Mucosa of descending colon (tissue), 3 donors: ENCODE measurements at regions not wholly inside any gene's neighbourhood (a gene's known extent, or its start where the extent isn't known, plus 50 kb on each side); places are given as distances from the start of the nearest gene placed in this dataset.

Source experiments
- ATAC-seq: fragments of 200-7000 bp; cut with Tn5 transposase; one replicate; pipeline ENCODE4 v1.9.1; 2020; ENCODE audit warnings: mild to moderate bottlenecking, moderate library complexity
- DNase-seq, 3 donors: peaks; one replicate each; pipeline ENCODE4 v3.0.0-alpha.2; 2020
- H3K36me3 ChIP-seq: fragments of 200-600 bp; one replicate; pipeline ENCODE4 v1.8.0; 2021; ENCODE audit warnings: low read depth, mild to moderate bottlenecking
- H3K4me1 ChIP-seq: fragments of 200-600 bp; one replicate; pipeline ENCODE4 v1.8.0; 2021; ENCODE audit warnings: low read depth, mild to moderate bottlenecking
- H3K4me3 ChIP-seq: fragments of 200-600 bp; one replicate; pipeline ENCODE4 v1.8.0; 2021; ENCODE audit warnings: mild to moderate bottlenecking
- H3K9me3 ChIP-seq: fragments of 200-600 bp; one replicate; pipeline ENCODE4 v1.8.0; 2021; ENCODE audit warnings: mild to moderate bottlenecking
- intact Hi-C, 2 donors: fragments of 100-400 bp; cut with DNase I in 1 of 2; cut with micrococcal nuclease in 1 of 2; formaldehyde crosslinking; loops; one replicate each; pipeline versions ENCODE4 v1.11.0 to v1.11.1; 2022; cut with DNase I, micrococcal nuclease
- TF ChIP-seq, protein P1 (sequence below): fragments of 200-600 bp; IDR thresholded peaks from one replicate; pipeline ENCODE4 v1.8.0; 2022; ENCODE audit warnings: antibody characterized with exemption, mild to moderate bottlenecking
- donor health status: DM: no; HTN: no; CAD: no; lungs with moderate emphysema.
- donor health status: DM: no; HTN: no; CAD: no.
- donor health status: DM: no; HTN: yes; CAD: no.

DNA sequence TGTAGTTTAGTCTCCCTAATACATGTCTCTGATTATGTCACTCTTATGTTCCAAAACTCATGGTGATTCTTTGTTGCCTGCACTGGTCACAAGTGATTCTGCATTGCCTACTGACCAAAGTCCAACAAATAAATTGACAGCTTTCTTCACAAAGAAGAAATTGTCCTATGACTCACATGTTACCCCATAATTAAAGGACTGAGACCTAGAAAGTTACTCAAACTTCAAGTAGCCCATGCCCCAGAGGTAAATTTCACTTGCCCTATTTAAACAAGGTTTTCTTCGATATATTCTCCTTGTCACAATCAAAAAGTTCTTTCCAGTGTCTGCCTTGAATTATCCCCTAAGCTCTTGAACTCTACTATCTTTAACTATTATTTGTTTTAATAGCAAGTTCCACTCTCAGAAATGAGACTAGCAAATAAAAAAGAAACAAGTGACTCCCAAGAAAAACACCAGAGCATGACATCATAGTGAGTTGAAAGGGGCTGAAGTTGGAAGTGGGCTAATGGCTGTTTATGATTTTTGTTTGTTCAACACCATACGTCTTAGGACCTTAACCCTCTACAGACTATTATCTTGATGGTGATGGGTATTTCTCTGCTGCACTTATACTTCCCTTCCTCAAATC is 94.5 kb upstream of the BLID start:
- no peak for DNase-seq
- H3K9me3 ChIP-seq = no peaks in the 10 kb centered on the region
- ATAC-seq = no peak
- TF ChIP-seq, protein P1, sequence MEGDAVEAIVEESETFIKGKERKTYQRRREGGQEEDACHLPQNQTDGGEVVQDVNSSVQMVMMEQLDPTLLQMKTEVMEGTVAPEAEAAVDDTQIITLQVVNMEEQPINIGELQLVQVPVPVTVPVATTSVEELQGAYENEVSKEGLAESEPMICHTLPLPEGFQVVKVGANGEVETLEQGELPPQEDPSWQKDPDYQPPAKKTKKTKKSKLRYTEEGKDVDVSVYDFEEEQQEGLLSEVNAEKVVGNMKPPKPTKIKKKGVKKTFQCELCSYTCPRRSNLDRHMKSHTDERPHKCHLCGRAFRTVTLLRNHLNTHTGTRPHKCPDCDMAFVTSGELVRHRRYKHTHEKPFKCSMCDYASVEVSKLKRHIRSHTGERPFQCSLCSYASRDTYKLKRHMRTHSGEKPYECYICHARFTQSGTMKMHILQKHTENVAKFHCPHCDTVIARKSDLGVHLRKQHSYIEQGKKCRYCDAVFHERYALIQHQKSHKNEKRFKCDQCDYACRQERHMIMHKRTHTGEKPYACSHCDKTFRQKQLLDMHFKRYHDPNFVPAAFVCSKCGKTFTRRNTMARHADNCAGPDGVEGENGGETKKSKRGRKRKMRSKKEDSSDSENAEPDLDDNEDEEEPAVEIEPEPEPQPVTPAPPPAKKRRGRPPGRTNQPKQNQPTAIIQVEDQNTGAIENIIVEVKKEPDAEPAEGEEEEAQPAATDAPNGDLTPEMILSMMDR = no peak
- H3K36me3 ChIP-seq = no peaks in the 10 kb centered on the region
- H3K4me3 ChIP-seq = no peak overlapping the region
- intact Hi-C loops = loop anchor here in 1 of 2 donors (5.0 kb wide), 1 partner anchor 393 kb away; no protein-coding TSS in a partner anchor
- no peaks in the 10 kb centered on the region for H3K4me1 ChIP-seq

DNA sequence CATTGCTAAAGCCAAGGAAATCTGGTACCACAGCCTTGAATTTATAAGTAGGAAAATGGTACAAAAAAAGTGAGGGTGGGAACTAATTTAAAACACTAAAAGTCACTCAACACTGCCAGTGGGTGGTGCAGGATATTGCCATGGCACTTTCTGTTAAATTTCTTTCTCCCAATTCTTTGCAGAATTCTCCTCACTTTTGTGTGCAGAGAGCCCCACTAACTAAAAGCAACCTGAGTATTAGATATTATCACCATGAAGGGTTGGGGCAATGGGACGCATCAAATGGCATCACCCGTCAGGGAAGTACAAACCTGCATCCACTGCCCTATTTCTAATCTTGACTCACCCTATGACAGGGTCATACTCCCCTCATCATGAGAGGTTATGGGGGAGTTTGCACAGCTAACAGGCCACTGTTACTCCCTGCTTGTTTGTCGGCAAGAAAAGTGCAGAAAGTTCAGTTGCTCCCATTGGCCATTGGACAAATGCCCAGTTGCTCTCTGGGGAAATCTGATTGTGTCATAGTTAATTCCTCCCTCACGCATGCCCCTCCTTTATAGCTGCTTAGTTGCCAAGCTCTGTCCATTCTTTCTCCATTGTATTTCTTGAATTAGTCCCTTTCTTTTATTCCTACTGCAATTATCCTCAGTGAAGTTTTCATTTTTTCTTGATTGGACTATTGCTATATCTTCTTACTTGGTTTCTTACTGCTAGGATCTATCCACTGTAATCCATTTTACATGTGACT is 93.8 kb upstream of the BLID start:
- Histone ChIP-seq H3K36me3 (no peaks in the 10 kb centered on the region), H3K9me3 (no peaks in the 10 kb centered on the region), H3K4me1 (no peaks in the 10 kb centered on the region), H3K4me3 (no peak overlapping the region)
- intact Hi-C loops = loop anchor here in 1 of 2 donors (5.0 to 10.0 kb wide), 3 partner anchors 105 to 392 kb away; no protein-coding TSS in a partner anchor
- ATAC-seq = no peak
- TF ChIP-seq, protein P1 = no peak
- peak in 1 of 3 donors; percentile 38 for DNase-seq

DNA sequence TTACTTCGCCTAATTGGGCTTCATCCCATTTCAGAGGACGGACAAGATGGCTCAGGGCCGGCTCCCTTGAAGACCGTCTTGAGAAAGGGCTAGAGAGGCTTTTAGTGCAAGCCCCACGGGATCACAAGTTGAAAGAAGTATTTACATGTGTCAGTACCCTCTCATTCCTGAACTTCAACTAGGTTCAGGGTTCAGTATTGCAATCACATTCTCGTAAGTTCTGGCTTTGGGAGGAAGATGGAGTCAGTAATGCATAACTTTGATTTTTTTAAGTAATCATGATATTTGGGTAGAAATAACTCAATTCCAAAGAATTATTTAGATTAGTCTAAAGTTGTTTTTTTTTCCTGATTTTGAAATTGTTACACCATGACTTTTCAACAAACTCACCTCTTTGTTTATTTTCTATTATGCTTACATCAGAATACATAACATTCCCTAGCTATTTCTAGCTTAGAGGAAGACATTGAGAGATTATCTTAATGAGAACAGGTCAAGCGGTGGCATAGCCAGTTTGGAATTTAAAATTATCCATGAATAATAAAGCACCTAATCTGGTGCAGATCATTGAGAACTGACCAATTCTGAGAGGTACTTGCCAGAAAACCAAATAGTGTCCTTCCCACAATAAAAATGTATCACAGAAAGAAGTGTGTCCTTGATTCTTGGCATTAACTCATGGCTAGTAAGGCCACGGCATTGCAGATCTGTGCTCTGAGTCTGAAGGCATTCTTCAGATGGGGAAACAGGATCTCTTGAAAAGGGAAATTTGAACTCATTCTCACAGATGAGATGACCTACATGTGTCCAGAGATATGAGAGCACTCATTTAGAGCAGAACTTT is 92.1 kb upstream of the BLID start:
- TF ChIP-seq, protein P1 = no peak
- intact Hi-C loops = loop anchor here in 1 of 2 donors (5.0 to 10.0 kb wide), 2 partner anchors 103 to 299 kb away; no protein-coding TSS in a partner anchor
- no peak for DNase-seq
- Histone ChIP-seq H3K9me3 (no peaks in the 10 kb centered on the region), H3K4me1 (peaks cover under 1% of the 10 kb centered on the region), H3K36me3 (no peaks in the 10 kb centered on the region), H3K4me3 (no peak overlapping the region)
- ATAC-seq = no peak

DNA sequence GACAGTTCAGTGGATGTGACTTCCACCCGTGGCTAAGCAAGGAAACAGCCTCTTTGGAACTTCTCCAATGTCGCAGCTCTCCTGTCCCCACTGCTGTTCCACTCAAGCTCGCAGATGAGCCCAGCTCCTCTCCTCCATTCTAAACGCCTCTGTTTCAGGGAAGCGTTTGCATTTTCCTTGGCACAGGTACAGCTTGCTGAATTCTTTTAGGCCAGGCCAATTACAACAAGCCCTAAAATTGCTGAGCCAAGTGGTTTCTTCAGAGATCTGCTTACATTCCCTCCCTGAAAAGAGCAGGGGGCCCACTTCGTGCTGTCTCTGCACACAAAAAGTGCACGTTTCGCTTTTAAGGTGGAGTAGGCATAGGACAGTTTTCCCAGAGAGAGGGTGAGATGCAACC is 91.5 kb upstream of the BLID start:
- DNase-seq (no peak), ATAC-seq (no peak)
- TF ChIP-seq, protein P1 = no peak
- H3K36me3 ChIP-seq = no peaks in the 10 kb centered on the region
- intact Hi-C loops = loop anchor here in 1 of 2 donors (5.0 to 10.0 kb wide), 2 partner anchors 103 to 300 kb away; no protein-coding TSS in a partner anchor
- no peaks in the 10 kb centered on the region for H3K9me3 ChIP-seq
- H3K4me1 ChIP-seq = peaks cover 7% of the 10 kb centered on the region
- no peak overlapping the region for H3K4me3 ChIP-seq

DNA sequence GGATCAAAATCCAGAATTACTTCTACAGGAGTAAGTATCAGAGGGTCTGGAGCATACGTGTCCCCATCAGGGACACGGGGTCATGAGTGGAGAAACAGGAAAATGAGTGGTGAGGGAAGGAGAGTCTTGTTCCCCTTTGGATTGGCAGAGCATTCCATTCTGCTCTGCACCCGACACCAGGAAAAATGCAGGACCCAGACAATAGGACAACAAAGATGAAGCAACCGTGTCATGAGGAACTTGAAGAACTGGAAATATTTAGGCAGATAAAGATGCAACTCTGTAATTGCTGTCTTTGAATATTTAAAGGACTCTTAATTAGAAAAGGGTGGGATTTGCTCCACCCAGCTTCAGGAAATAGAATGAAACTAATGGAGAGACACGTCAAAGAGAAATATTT is 89.0 kb upstream of the BLID start:
- intact Hi-C loops = loop anchor here in 1 of 2 donors (5.0 to 10.0 kb wide), 2 partner anchors 100 to 302 kb away; no protein-coding TSS in a partner anchor
- peaks cover 8% of the 10 kb centered on the region for H3K4me1 ChIP-seq
- TF ChIP-seq, protein P1 = no peak
- no peak for ATAC-seq
- H3K4me3 ChIP-seq = no peak overlapping the region
- no peak for DNase-seq
- no peaks in the 10 kb centered on the region for H3K9me3 ChIP-seq
- no peaks in the 10 kb centered on the region for H3K36me3 ChIP-seq
